ENCODE measurements at regions not wholly inside any gene's neighbourhood (a gene's known extent, or its start where the extent isn't known, plus 50 kb on each side); places are given as distances from the start of the nearest gene placed in this dataset.

DNA sequence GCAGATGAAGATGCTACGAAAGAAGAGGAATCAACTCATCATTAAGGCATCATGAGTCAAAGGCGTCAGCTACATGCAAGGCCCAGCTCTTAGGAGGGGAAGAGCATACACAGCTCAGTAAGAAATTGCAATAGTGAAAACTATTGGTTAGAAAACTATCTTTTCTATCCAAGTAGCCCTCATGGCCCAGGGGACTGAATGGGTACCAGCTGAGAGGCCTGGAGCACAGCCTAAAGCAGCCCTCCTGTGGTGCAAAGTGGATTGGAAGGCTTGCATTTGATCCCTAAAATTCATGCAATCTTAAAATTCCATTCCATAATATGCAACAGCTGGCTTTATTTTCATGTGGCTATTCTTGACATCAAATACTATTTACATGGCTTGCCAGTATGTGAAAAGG, 251.8 kb upstream of the USP24 start:
- TF ChIP-seq, protein P1, sequence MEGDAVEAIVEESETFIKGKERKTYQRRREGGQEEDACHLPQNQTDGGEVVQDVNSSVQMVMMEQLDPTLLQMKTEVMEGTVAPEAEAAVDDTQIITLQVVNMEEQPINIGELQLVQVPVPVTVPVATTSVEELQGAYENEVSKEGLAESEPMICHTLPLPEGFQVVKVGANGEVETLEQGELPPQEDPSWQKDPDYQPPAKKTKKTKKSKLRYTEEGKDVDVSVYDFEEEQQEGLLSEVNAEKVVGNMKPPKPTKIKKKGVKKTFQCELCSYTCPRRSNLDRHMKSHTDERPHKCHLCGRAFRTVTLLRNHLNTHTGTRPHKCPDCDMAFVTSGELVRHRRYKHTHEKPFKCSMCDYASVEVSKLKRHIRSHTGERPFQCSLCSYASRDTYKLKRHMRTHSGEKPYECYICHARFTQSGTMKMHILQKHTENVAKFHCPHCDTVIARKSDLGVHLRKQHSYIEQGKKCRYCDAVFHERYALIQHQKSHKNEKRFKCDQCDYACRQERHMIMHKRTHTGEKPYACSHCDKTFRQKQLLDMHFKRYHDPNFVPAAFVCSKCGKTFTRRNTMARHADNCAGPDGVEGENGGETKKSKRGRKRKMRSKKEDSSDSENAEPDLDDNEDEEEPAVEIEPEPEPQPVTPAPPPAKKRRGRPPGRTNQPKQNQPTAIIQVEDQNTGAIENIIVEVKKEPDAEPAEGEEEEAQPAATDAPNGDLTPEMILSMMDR (IDR thresholded peaks at IDR 0.05 in 8 of 11, conservative IDR thresholded peaks at IDR 0.05 in 3 of 11) = no peak
- no peak for TF ChIP-seq POLR2A (IDR thresholded peaks at IDR 0.05)
